SK-N-SH (cell line): ENCODE measurements at regions not wholly inside any gene's neighbourhood (a gene's known extent, or its start where the extent isn't known, plus 50 kb on each side); places are given as distances from the start of the nearest gene placed in this dataset.

Experiments used
- CTCF ChIA-PET: fragments of 300-600, 350-600 bp; formaldehyde crosslinking; extraction: SDS; loops from one replicate; lab custom pipeline; 2021; lab: Yijun Ruan, JAX
- POLR2A ChIA-PET: fragments of 350-600 bp; sonication (Branson Sonifier 250); formaldehyde crosslinking; extraction: SDS; loops from one replicate; lab custom pipeline; 2020; ENCODE audit warnings: antibody characterized with exemption, inconsistent platforms; lab: Yijun Ruan, JAX
- DNase-seq: peaks from one replicate; pipeline ENCODE4 v3.0.0; 2012
- H2AFZ ChIP-seq: fragments of 200-600 bp; sonication (generic); 2 replicates; pipeline ENCODE4 v1.8.1; 2016; ENCODE audit warnings: antibody characterized with exemption, mild to moderate bottlenecking, low read depth
- H3F3A ChIP-seq: fragments of 200-600 bp; sonication (generic); replicated peaks from 2 replicates; pipeline ENCODE3; 2016; ENCODE audit warnings: antibody characterized with exemption, mild to moderate bottlenecking; ENCODE audit not compliant: insufficient read depth
- H3K27ac ChIP-seq, 2 experiments: fragments of 200-500 bp in 1 of 2; fragments of 200-600 bp in 1 of 2; sonication (Bioruptor generic) in 1 of 2; sonication (generic), shearing (Covaris generic) in 1 of 2; 2 replicates each; pipeline versions ENCODE4 v1.5.1 to v1.6.1; 2014 to 2016; ENCODE audit warnings: low read depth in 2 of 2, inconsistent platforms in 1 of 2, low read length in 1 of 2, mild to moderate bottlenecking in 1 of 2, mixed read lengths in 1 of 2
- H3K27me3 ChIP-seq: fragments of 200-600 bp; sonication (generic), shearing (Covaris generic); 2 replicates; pipeline ENCODE4 v1.6.1; 2016; ENCODE audit warnings: mixed run types; ENCODE audit not compliant: insufficient read depth
- H3K36me3 ChIP-seq, 2 experiments: fragments of 200-500 bp in 1 of 2; fragments of 200-600 bp in 1 of 2; sonication (Bioruptor generic) in 1 of 2; sonication (generic) in 1 of 2; replicated peaks in 1 of 2; 2 replicates each; pipeline versions ENCODE3 to v1.5.1; 2014 to 2016; ENCODE audit warnings: low read length in 1 of 2, mild to moderate bottlenecking in 1 of 2; ENCODE audit not compliant: insufficient read depth in 2 of 2, control insufficient read depth in 1 of 2
- H3K4me1 ChIP-seq, 2 experiments: fragments of 200-500 bp in 1 of 2; fragments of 200-600 bp in 1 of 2; sonication (Bioruptor generic) in 1 of 2; sonication (generic), shearing (Covaris generic) in 1 of 2; 2 replicates each; pipeline versions ENCODE4 v1.5.1 to v1.6.1; 2014 to 2016; ENCODE audit warnings: low read depth in 1 of 2, low read length in 1 of 2, mixed run types in 1 of 2; ENCODE audit not compliant: insufficient read depth in 2 of 2, control insufficient read depth in 1 of 2
- H3K4me2 ChIP-seq: fragments of 200-600 bp; sonication (generic), shearing (Covaris generic); 2 replicates; pipeline ENCODE4 v1.6.1; 2017; ENCODE audit warnings: mixed run types
- H3K4me3 ChIP-seq, 2 experiments: fragments of 200-500 bp in 1 of 2; fragments of 200-600 bp in 1 of 2; sonication (Bioruptor generic) in 1 of 2; sonication (generic), shearing (Covaris generic) in 1 of 2; 2 replicates each; pipeline versions ENCODE4 v1.5.1 to v1.8.1; 2014 to 2016; ENCODE audit warnings: low read depth in 2 of 2, inconsistent platforms in 1 of 2, low read length in 1 of 2, mild to moderate bottlenecking in 1 of 2, mixed read lengths in 1 of 2, moderate library complexity in 1 of 2
- H3K79me2 ChIP-seq: fragments of 200-600 bp; sonication (generic); 2 replicates; pipeline ENCODE4 v1.8.1; 2017; ENCODE audit warnings: mild to moderate bottlenecking; ENCODE audit not compliant: insufficient read depth
- H3K9ac ChIP-seq: fragments of 200-600 bp; sonication (generic); 2 replicates; pipeline ENCODE4 v1.6.1; 2017; ENCODE audit warnings: mixed run types
- H3K9me2 ChIP-seq: fragments of 200-600 bp; sonication (generic); 2 replicates; pipeline ENCODE4 v1.6.1; 2017; ENCODE audit warnings: mixed run types
- H3K9me3 ChIP-seq: fragments of 200-600 bp; sonication (generic); 2 replicates; pipeline ENCODE4 v1.6.1; 2017; ENCODE audit warnings: mixed run types, mild to moderate bottlenecking, moderate library complexity
- H4K20me1 ChIP-seq: fragments of 200-600 bp; sonication (generic); 2 replicates; pipeline ENCODE4 v1.6.1; 2017; ENCODE audit warnings: mild to moderate bottlenecking, mixed run types; ENCODE audit not compliant: insufficient read depth
- CHD2 ChIP-seq: fragments of 150-350 bp; IDR thresholded peaks from 2 replicates; pipeline ENCODE4 v1.6.1; 2018; ENCODE audit warnings: low read length; ENCODE audit not compliant: partially characterized antibody
- ELF1 ChIP-seq: IDR thresholded peaks from 2 replicates; pipeline ENCODE4 v1.4.0; 2012
- EP300 ChIP-seq, 2 experiments: IDR thresholded peaks; 2 replicates each; pipeline versions ENCODE4 v1.4.0 to v1.6.1; 2012; ENCODE audit warnings: borderline replicate concordance in 1 of 2, low read depth in 1 of 2, low read length in 1 of 2
- EZH2phosphoT487 ChIP-seq: fragments of 200-600 bp; sonication (generic); IDR thresholded peaks from 2 replicates; pipeline ENCODE4 v1.6.1; 2017; ENCODE audit warnings: low read depth, mixed run types, mild to moderate bottlenecking, antibody characterized with exemption, moderate library complexity, borderline replicate concordance
- GABPA ChIP-seq: IDR thresholded peaks from 2 replicates; pipeline ENCODE4 v1.4.0; 2012; ENCODE audit warnings: low read depth, mild to moderate bottlenecking
- GATA2 ChIP-seq: sonication (generic); formaldehyde crosslinking; IDR thresholded peaks from 2 replicates; pipeline ENCODE4 v1.5.0; 2020; ENCODE audit warnings: mild to moderate bottlenecking, missing genetic modification reagents
- MXI1 ChIP-seq: IDR thresholded peaks from 2 replicates; pipeline ENCODE4 v1.6.1; 2012; ENCODE audit warnings: mild to moderate bottlenecking, low read depth, low read length, improper control_type of control experiment
- NFIC ChIP-seq: IDR thresholded peaks from 2 replicates; pipeline ENCODE4 v1.4.0; 2012; ENCODE audit warnings: borderline replicate concordance
- RXRA ChIP-seq: IDR thresholded peaks from 2 replicates; pipeline ENCODE4 v1.4.0; 2012; ENCODE audit warnings: low read depth, mild to moderate bottlenecking, borderline replicate concordance
- SIN3A ChIP-seq: IDR thresholded peaks from 2 replicates; pipeline ENCODE4 v1.6.1; 2012; ENCODE audit warnings: low read depth, mild to moderate bottlenecking, low read length, moderate library complexity, borderline replicate concordance
- TCF12 ChIP-seq: IDR thresholded peaks from 2 replicates; pipeline ENCODE4 v1.4.0; 2012
- TEAD4 ChIP-seq: IDR thresholded peaks from 2 replicates; pipeline ENCODE4 v1.4.0; 2012; ENCODE audit warnings: mild to moderate bottlenecking, borderline replicate concordance; ENCODE audit not compliant: insufficient read depth
- WGBS: methylation state at CpG from one replicate; pipeline ENCODE4 v1.1.6; 2017; ENCODE audit warnings: low lambda C conversion rate; 5-methylcytosine and 5-hydroxymethylcytosine counted together
- TF ChIP-seq, protein P1 (sequence below): fragments of 150-350 bp; IDR thresholded peaks from 2 replicates; pipeline ENCODE4 v1.6.1; 2016; ENCODE audit warnings: mild to moderate bottlenecking, low read depth, low read length
- TF ChIP-seq, protein P2 (sequence below): IDR thresholded peaks from 2 replicates; pipeline ENCODE4 v1.4.0; 2012; ENCODE audit warnings: low read depth, borderline replicate concordance
- TF ChIP-seq, protein P3 (sequence below): IDR thresholded peaks from 2 replicates; pipeline ENCODE4 v1.4.0; 2012; ENCODE audit warnings: low read depth, borderline replicate concordance
- TF ChIP-seq, protein P4 (sequence below): IDR thresholded peaks from 2 replicates; pipeline ENCODE4 v1.4.0; 2012; ENCODE audit warnings: low read depth

DNA sequence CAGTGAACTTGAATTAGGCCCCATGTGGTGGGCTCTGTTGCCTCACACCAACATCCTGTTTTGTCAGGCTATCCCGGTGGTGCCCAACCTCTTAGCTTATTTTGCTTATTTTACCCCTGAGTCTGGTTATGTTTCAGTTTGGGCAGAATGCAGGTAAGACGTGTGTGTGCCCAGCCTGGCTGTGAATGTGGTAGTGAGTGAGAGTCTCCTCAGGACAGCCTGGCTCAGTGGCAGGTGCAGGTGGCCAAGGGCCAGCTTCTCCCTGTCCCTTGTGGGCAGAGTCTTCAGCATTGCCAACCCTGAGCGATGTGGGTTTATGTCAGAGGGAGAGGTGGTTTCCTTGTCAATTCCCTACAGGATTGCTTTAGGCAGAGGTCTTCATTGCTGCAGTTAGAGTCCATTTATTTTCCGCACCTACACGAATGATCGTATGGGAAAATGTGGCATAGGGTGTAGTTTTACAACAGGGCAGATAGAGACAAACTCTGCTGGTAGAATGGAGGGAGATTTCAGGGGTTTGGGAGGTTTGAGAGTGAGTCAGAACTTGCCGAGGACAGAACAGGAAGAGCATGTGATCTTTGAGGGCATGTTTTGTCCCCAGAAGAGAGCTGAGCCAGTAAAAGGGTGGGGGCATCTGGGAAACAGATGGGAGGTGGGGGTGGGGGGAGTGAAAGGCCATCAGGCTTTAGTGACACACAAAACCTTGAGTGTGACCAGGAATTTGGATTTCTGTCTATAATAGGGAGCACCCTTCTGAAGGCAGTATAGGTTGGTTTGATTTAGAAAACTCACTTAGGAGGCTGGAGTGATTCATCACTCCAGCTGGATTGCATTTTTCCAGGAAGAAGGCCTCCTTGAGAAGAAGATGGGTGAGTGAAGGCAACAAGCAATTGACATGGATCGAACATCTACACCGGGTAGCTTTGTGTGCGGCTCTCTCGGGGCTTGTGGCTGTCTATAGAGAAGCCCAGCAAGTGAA lies 156.2 kb upstream of the CELF4 start:
- Histone ChIP-seq H3K4me2 (no peak overlapping the region), H3K36me3 (no peaks in the 10 kb centered on the region)
- TF ChIP-seq TEAD4 (no peak), RXRA (no peak), MXI1 (no peak), ELF1 (no peak), EZH2phosphoT487 (no peak), NFIC (no peak), GABPA (no peak), CHD2 (no peak), TCF12 (no peak), GATA2 (CRISPR knock-in tag) (no peak), SIN3A (no peak), EP300 (IDR thresholded peaks at IDR 0.05; ENCODE audit: borderline replicate concordance in 1 of 2, low read depth in 1 of 2, low read length in 1 of 2) (no peak)
- TF ChIP-seq, protein P1, sequence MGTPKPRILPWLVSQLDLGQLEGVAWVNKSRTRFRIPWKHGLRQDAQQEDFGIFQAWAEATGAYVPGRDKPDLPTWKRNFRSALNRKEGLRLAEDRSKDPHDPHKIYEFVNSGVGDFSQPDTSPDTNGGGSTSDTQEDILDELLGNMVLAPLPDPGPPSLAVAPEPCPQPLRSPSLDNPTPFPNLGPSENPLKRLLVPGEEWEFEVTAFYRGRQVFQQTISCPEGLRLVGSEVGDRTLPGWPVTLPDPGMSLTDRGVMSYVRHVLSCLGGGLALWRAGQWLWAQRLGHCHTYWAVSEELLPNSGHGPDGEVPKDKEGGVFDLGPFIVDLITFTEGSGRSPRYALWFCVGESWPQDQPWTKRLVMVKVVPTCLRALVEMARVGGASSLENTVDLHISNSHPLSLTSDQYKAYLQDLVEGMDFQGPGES = no peak
- TF ChIP-seq, protein P2, sequence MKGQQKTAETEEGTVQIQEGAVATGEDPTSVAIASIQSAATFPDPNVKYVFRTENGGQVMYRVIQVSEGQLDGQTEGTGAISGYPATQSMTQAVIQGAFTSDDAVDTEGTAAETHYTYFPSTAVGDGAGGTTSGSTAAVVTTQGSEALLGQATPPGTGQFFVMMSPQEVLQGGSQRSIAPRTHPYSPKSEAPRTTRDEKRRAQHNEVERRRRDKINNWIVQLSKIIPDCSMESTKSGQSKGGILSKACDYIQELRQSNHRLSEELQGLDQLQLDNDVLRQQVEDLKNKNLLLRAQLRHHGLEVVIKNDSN = no peak
- TF ChIP-seq, protein P3, sequence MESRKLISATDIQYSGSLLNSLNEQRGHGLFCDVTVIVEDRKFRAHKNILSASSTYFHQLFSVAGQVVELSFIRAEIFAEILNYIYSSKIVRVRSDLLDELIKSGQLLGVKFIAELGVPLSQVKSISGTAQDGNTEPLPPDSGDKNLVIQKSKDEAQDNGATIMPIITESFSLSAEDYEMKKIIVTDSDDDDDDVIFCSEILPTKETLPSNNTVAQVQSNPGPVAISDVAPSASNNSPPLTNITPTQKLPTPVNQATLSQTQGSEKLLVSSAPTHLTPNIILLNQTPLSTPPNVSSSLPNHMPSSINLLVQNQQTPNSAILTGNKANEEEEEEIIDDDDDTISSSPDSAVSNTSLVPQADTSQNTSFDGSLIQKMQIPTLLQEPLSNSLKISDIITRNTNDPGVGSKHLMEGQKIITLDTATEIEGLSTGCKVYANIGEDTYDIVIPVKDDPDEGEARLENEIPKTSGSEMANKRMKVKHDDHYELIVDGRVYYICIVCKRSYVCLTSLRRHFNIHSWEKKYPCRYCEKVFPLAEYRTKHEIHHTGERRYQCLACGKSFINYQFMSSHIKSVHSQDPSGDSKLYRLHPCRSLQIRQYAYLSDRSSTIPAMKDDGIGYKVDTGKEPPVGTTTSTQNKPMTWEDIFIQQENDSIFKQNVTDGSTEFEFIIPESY = no peak
- TF ChIP-seq, protein P4, sequence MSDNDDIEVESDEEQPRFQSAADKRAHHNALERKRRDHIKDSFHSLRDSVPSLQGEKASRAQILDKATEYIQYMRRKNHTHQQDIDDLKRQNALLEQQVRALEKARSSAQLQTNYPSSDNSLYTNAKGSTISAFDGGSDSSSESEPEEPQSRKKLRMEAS = no peak
- TF ChIP-seq, all 33 proteins: peak for 0
- no peaks in the 10 kb centered on the region for H4K20me1 ChIP-seq
- H3K9me2 ChIP-seq = no peaks in the 10 kb centered on the region
- 67% methylated on average over 10 of the region's 11 CpGs for WGBS
- no peak overlapping the region for H3K27ac ChIP-seq
- H3K4me1 ChIP-seq = peaks cover 0 to 15% of the 10 kb centered on the region in 2 experiments; a peak in 1 of 4 replicates
- ChIA-PET POLR2A (no interaction called here), CTCF (no interaction called here)
- no peak for DNase-seq
- no peak overlapping the region for H3K4me3 ChIP-seq
- H2AFZ ChIP-seq = no peak overlapping the region
- H3F3A ChIP-seq = no peaks in the 10 kb centered on the region
- no peak overlapping the region for H3K9ac ChIP-seq
- no peaks in the 10 kb centered on the region for H3K79me2 ChIP-seq
- no peaks in the 10 kb centered on the region for H3K27me3 ChIP-seq
- H3K9me3 ChIP-seq = no peaks in the 10 kb centered on the region
